ENCODE measurements at regions not wholly inside any gene's neighbourhood (a gene's known extent, or its start where the extent isn't known, plus 50 kb on each side); places are given as distances from the start of the nearest gene placed in this dataset.

DNA sequence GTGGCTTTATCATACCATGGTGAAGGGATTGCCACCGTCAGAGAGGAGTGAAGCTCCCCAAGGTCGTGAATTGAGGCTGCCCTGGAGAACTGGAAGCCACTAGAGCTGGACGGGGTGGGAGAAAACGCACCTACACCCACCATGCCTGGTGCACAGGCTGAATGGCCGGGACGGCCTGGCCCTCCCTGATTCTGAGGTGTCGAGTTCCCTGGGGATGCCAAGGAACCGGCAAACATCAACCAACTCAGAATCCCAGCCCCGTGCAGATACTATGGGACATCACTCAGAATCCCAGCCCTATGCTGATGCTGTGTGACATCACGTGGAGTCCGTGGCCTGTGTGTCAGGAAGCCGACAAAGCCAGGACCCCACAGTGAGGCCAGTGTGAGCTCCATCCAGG, 650.0 kb downstream of the BRD1 start:
- POLR2A ChIA-PET = no interaction called here
- DNase-seq (ENCODE audit: low spot score) (no peak), ATAC-seq (no peak), FAIRE-seq (no peak)
- TF ChIP-seq ZNF790 (CRISPR knock-in tag; IDR thresholded peaks at IDR 0.05; ENCODE audit: borderline replicate concordance) = no peak
- no peak for TF ChIP-seq TBX2 (CRISPR knock-in tag; IDR thresholded peaks at IDR 0.05; ENCODE audit: borderline replicate concordance)
- TF ChIP-seq ZNF160 (CRISPR knock-in tag; IDR thresholded peaks at IDR 0.05) = no peak
- TF ChIP-seq, protein P1, sequence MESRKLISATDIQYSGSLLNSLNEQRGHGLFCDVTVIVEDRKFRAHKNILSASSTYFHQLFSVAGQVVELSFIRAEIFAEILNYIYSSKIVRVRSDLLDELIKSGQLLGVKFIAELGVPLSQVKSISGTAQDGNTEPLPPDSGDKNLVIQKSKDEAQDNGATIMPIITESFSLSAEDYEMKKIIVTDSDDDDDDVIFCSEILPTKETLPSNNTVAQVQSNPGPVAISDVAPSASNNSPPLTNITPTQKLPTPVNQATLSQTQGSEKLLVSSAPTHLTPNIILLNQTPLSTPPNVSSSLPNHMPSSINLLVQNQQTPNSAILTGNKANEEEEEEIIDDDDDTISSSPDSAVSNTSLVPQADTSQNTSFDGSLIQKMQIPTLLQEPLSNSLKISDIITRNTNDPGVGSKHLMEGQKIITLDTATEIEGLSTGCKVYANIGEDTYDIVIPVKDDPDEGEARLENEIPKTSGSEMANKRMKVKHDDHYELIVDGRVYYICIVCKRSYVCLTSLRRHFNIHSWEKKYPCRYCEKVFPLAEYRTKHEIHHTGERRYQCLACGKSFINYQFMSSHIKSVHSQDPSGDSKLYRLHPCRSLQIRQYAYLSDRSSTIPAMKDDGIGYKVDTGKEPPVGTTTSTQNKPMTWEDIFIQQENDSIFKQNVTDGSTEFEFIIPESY (CRISPR knock-in tag; IDR thresholded peaks at IDR 0.05) = no peak
- no peak for TF ChIP-seq ZNF747 (CRISPR knock-in tag; IDR thresholded peaks at IDR 0.05; ENCODE audit: borderline replicate concordance)
- no peak for TF ChIP-seq SIN3A (IDR thresholded peaks at IDR 0.05; ENCODE audit: borderline replicate concordance, low read depth, low read length)
- no peak for TF ChIP-seq YEATS2 (CRISPR knock-in tag; IDR thresholded peaks at IDR 0.05; ENCODE audit: borderline replicate concordance)
- no peak for TF ChIP-seq MXD4 (CRISPR knock-in tag; IDR thresholded peaks at IDR 0.05)
- no peak for TF ChIP-seq ZNF24 (IDR thresholded peaks at IDR 0.05)
- TF ChIP-seq, protein P2, sequence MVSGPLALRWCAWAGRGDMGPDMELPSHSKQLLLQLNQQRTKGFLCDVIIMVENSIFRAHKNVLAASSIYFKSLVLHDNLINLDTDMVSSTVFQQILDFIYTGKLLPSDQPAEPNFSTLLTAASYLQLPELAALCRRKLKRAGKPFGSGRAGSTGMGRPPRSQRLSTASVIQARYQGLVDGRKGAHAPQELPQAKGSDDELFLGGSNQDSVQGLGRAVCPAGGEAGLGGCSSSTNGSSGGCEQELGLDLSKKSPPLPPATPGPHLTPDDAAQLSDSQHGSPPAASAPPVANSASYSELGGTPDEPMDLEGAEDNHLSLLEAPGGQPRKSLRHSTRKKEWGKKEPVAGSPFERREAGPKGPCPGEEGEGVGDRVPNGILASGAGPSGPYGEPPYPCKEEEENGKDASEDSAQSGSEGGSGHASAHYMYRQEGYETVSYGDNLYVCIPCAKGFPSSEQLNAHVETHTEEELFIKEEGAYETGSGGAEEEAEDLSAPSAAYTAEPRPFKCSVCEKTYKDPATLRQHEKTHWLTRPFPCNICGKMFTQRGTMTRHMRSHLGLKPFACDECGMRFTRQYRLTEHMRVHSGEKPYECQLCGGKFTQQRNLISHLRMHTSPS (CRISPR knock-in tag; IDR thresholded peaks at IDR 0.05; ENCODE audit: low read depth) = no peak
- TF ChIP-seq, protein P3, sequence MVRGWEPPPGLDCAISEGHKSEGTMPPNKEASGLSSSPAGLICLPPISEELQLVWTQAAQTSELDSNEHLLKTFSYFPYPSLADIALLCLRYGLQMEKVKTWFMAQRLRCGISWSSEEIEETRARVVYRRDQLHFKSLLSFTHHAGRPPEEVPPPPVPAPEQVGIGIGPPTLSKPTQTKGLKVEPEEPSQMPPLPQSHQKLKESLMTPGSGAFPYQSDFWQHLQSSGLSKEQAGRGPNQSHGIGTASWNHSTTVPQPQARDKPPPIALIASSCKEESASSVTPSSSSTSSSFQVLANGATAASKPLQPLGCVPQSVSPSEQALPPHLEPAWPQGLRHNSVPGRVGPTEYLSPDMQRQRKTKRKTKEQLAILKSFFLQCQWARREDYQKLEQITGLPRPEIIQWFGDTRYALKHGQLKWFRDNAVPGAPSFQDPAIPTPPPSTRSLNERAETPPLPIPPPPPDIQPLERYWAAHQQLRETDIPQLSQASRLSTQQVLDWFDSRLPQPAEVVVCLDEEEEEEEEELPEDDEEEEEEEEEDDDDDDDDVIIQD (CRISPR knock-in tag; IDR thresholded peaks at IDR 0.05; ENCODE audit: low read depth) = no peak
- TF ChIP-seq GTF3A (CRISPR knock-in tag; conservative IDR thresholded peaks at IDR 0.05) = no peak
- TF ChIP-seq FOXJ3 (CRISPR knock-in tag; IDR thresholded peaks at IDR 0.05; ENCODE audit: borderline replicate concordance) = no peak
- no peak for TF ChIP-seq ZNF644 (CRISPR knock-in tag; IDR thresholded peaks at IDR 0.05; ENCODE audit: low read depth)
- TF ChIP-seq, protein P4, sequence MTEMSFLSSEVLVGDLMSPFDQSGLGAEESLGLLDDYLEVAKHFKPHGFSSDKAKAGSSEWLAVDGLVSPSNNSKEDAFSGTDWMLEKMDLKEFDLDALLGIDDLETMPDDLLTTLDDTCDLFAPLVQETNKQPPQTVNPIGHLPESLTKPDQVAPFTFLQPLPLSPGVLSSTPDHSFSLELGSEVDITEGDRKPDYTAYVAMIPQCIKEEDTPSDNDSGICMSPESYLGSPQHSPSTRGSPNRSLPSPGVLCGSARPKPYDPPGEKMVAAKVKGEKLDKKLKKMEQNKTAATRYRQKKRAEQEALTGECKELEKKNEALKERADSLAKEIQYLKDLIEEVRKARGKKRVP (CRISPR knock-in tag; IDR thresholded peaks at IDR 0.05) = no peak
- TF ChIP-seq, protein P5, sequence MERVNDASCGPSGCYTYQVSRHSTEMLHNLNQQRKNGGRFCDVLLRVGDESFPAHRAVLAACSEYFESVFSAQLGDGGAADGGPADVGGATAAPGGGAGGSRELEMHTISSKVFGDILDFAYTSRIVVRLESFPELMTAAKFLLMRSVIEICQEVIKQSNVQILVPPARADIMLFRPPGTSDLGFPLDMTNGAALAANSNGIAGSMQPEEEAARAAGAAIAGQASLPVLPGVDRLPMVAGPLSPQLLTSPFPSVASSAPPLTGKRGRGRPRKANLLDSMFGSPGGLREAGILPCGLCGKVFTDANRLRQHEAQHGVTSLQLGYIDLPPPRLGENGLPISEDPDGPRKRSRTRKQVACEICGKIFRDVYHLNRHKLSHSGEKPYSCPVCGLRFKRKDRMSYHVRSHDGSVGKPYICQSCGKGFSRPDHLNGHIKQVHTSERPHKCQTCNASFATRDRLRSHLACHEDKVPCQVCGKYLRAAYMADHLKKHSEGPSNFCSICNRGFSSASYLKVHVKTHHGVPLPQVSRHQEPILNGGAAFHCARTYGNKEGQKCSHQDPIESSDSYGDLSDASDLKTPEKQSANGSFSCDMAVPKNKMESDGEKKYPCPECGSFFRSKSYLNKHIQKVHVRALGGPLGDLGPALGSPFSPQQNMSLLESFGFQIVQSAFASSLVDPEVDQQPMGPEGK (CRISPR knock-in tag; IDR thresholded peaks at IDR 0.05) = no peak
- no TSS peak for BruUV-seq (replicated peaks)
- no peak overlapping the region for H3K4me3 ChIP-seq (replicated peaks in 1 of 3; ENCODE audit: insufficient read depth in 1 of 3, low read depth in 2 of 3, low read length in 3 of 3)
- H3K4me1 ChIP-seq (ENCODE audit: insufficient read depth, low read length) = peaks cover 8% of the 10 kb centered on the region; the same call in 1 of the 2 replicates
- 32% methylated on average over 4 of the region's 12 CpGs for WGBS (ENCODE audit: low lambda C conversion rate)
- intact Hi-C loops (cut with micrococcal nuclease; ENCODE audit: unreplicated experiment) (no loop called here), in situ Hi-C loops (cut with HindIII; ENCODE audit: extremely low pct_ligation_motif_present, low pct_unique_long_range_greater_than_20kb) (no loop called here)
- H3K9ac ChIP-seq (ENCODE audit: insufficient read depth, low read depth, low read length) = no peak overlapping the region
- peaks cover 2 to 23% of the 10 kb centered on the region in 2 experiments; a peak in 1 of 5 replicates for H3K27me3 ChIP-seq (ENCODE audit: control insufficient read depth in 1 of 2, insufficient read depth in 2 of 2, low read length in 2 of 2)
- H3K27ac ChIP-seq (ENCODE audit: extremely low read length, insufficient read depth, low read length) = no peak overlapping the region
- no peaks in the 10 kb centered on the region for H3K9me3 ChIP-seq (ENCODE audit: low read length)
- CTCF ChIA-PET (ENCODE audit: low intra/inter-chr PET ratio, low total read pairs) = no interaction called here
- no peaks in the 10 kb centered on the region for H4K20me1 ChIP-seq (ENCODE audit: insufficient read depth, low read length)
- no peaks in the 10 kb centered on the region for H3K79me2 ChIP-seq (ENCODE audit: insufficient read depth, low read length)
- H3K36me3 ChIP-seq (replicated peaks in 1 of 2; ENCODE audit: control insufficient read depth in 1 of 2, insufficient read depth in 2 of 2, low read length in 2 of 2) = no peaks in the 10 kb centered on the region
- no peak overlapping the region for H2AFZ ChIP-seq (ENCODE audit: low read length)
- no peak overlapping the region for H3K4me2 ChIP-seq (ENCODE audit: low read depth, low read length)

All from HepG2 (cell line).